K562 (cell line): ENCODE measurements at regions not wholly inside any gene's neighbourhood (a gene's known extent, or its start where the extent isn't known, plus 50 kb on each side); places are given as distances from the start of the nearest gene placed in this dataset.
"Not testable (repeated sequence)": the region's sequence is repeated elsewhere in the genome, so short reads cannot be mapped to it uniquely, and the experiment has no call there.

Source experiments
- ATAC-seq: fragments of 200-7000 bp; cut with Tn5 transposase; 3 replicates; pipeline ENCODE4 v1.9.1; 2020; ENCODE audit warnings: moderate library complexity
- BruUV-seq: library from RNA; stranded (reverse); fragments of 400-500 nt; replicated peaks from 2 replicates; lab custom pipeline; 2021; lab: Mats Ljungman, UMichigan
- CTCF ChIA-PET: fragments of 300-600 bp; formaldehyde crosslinking; extraction: SDS; loops from one replicate; lab custom pipeline; 2021; ENCODE audit warnings: low intra/inter-chr PET ratio; lab: Yijun Ruan, JAX
- POLR2A ChIA-PET: fragments of 300-600, 350-650 bp; sonication (Branson Sonifier 250); formaldehyde crosslinking; extraction: SDS; loops from one replicate; lab custom pipeline; 2021; ENCODE audit warnings: antibody characterized with exemption, inconsistent platforms; lab: Yijun Ruan, JAX
- DNase-seq, 4 experiments: peaks; one replicate each; pipeline versions ENCODE4 v3.0.0 to v3.0.0-alpha.2; 2011 to 2018; ENCODE audit warnings: low spot score in 3 of 4, mixed read lengths in 3 of 4; ENCODE audit errors: extremely low read depth in 1 of 4
- FAIRE-seq: peaks from 2 replicates; lab custom pipeline; 2011; peaks lifted over from hg19 to GRCh38; lab: Jason Lieb, UNC
- H2AFZ ChIP-seq: 2 replicates; pipeline ENCODE4 v1.6.0; 2011; ENCODE audit warnings: low read depth, low read length, control low read depth, inconsistent platforms
- H3K27ac ChIP-seq: fragments of 200-600 bp; 3 replicates; pipeline ENCODE4 v1.8.0; 2011; ENCODE audit warnings: low read depth, mild to moderate bottlenecking, control low read depth, inconsistent platforms, low read length, moderate library complexity, mixed read lengths; ENCODE audit errors: extremely low read depth
- H3K27me3 ChIP-seq, 2 experiments: fragments of 300-600 bp in 1 of 2; 2 replicates in 1 of 2; 3 replicates in 1 of 2; pipeline versions ENCODE4 v1.6.0 to v1.8.0; 2011; ENCODE audit warnings: inconsistent platforms in 2 of 2, low read length in 2 of 2, mild to moderate bottlenecking in 1 of 2, mixed read lengths in 1 of 2, moderate library complexity in 1 of 2; ENCODE audit not compliant: control insufficient read depth in 2 of 2, insufficient read depth in 2 of 2
- H3K36me3 ChIP-seq: fragments of 300-600 bp; 3 replicates; pipeline ENCODE4 v1.8.0; 2011; ENCODE audit warnings: mild to moderate bottlenecking, low read length, inconsistent platforms; ENCODE audit not compliant: control insufficient read depth, insufficient read depth
- H3K4me1 ChIP-seq, 2 experiments: fragments of 200-600 bp in 1 of 2; replicated peaks in 1 of 2; 2 replicates in 1 of 2; 3 replicates in 1 of 2; pipeline versions ENCODE4 v1.5.1 to v1.8.0; 2011; ENCODE audit warnings: inconsistent platforms in 2 of 2, low read length in 2 of 2, mild to moderate bottlenecking in 1 of 2, mixed read lengths in 1 of 2, moderate library complexity in 1 of 2; ENCODE audit not compliant: control insufficient read depth in 2 of 2, insufficient read depth in 2 of 2
- H3K4me2 ChIP-seq: 2 replicates; pipeline ENCODE4 v1.6.1; 2011; ENCODE audit warnings: low read length, control low read depth, inconsistent platforms, mixed read lengths; ENCODE audit not compliant: insufficient read depth
- H3K4me3 ChIP-seq: fragments of 200-600 bp; sonication (generic), shearing (Covaris generic); 2 replicates; pipeline ENCODE4 v1.5.1; 2016; ENCODE audit warnings: control low read depth, inconsistent platforms
- H3K79me2 ChIP-seq: fragments of 200-600 bp; 3 replicates; pipeline ENCODE4 v1.8.0; 2011; ENCODE audit warnings: low read length, inconsistent platforms; ENCODE audit not compliant: control insufficient read depth, insufficient read depth
- H3K9ac ChIP-seq, 2 experiments: 2 replicates each; pipeline versions ENCODE4 v1.6.0 to v1.6.1; 2011; ENCODE audit warnings: low read depth in 2 of 2, low read length in 2 of 2, control low read depth in 1 of 2, inconsistent platforms in 1 of 2, mild to moderate bottlenecking in 1 of 2, mixed read lengths in 1 of 2; ENCODE audit not compliant: insufficient read depth in 1 of 2
- H3K9me1 ChIP-seq: one replicate; pipeline ENCODE4 v1.6.0; 2011; ENCODE audit warnings: inconsistent platforms, mild to moderate bottlenecking, low read length, moderate library complexity; ENCODE audit not compliant: control insufficient read depth, insufficient read depth
- H3K9me3 ChIP-seq: replicated peaks from 2 replicates; pipeline ENCODE4 v1.5.1; 2011; ENCODE audit warnings: low read depth, low read length, inconsistent platforms; ENCODE audit not compliant: control insufficient read depth, insufficient read depth
- H4K20me1 ChIP-seq: replicated peaks from 2 replicates; pipeline ENCODE4 v1.6.1; 2011; ENCODE audit warnings: low read length, inconsistent platforms, mixed read lengths; ENCODE audit not compliant: control insufficient read depth, insufficient read depth
- SMARCE1 ChIP-seq: fragments of 450-650 bp; IDR thresholded peaks from 2 replicates; pipeline ENCODE4 v1.7.1; 2016; ENCODE audit warnings: mild to moderate bottlenecking
- ZNF146 ChIP-seq: IDR thresholded peaks from one replicate; pipeline ENCODE4 v1.6.1; 2018; ENCODE audit warnings: missing compliant biosample characterization; ENCODE audit not compliant: unreplicated experiment
- WGBS: fragments of 100-300 bp; shearing (Covaris generic); methylation state at CpG from one replicate; pipeline ENCODE4 v1.1.6; 2016; ENCODE audit warnings: low coverage, mixed read lengths; ENCODE audit not compliant: insufficient coverage; ENCODE audit errors: missing lambda C conversion rate; 5-methylcytosine and 5-hydroxymethylcytosine counted together
- in situ Hi-C: fragments of 300-500 bp; cut with MboI; formaldehyde crosslinking; loops from 4 replicates; pipeline ENCODE4 v1.15.0; 2018; ENCODE audit warnings: inconsistent platforms, mixed read lengths
- intact Hi-C: fragments of 100-400 bp; cut with micrococcal nuclease; formaldehyde crosslinking; loops from 2 replicates; pipeline ENCODE4 v1.14.2; 2022

GRCh38 chr2:88802026-88802425, 110.6 kb downstream of the RPIA start:
- H4K20me1 ChIP-seq, H3K9me1 ChIP-seq, H3K27me3 ChIP-seq, BruUV-seq, H3K79me2 ChIP-seq, FAIRE-seq, H3K9ac ChIP-seq, intact Hi-C loops, H3K27ac ChIP-seq, CTCF ChIA-PET, H3K4me2 ChIP-seq, DNase-seq, H2AFZ ChIP-seq, H3K9me3 ChIP-seq, POLR2A ChIA-PET, H3K4me1 ChIP-seq, in situ Hi-C loops, H3K36me3 ChIP-seq, H3K4me3 ChIP-seq, ATAC-seq: not testable (repeated sequence)
- 0% methylated on average over 2 of the region's 2 CpGs for WGBS

DNA sequence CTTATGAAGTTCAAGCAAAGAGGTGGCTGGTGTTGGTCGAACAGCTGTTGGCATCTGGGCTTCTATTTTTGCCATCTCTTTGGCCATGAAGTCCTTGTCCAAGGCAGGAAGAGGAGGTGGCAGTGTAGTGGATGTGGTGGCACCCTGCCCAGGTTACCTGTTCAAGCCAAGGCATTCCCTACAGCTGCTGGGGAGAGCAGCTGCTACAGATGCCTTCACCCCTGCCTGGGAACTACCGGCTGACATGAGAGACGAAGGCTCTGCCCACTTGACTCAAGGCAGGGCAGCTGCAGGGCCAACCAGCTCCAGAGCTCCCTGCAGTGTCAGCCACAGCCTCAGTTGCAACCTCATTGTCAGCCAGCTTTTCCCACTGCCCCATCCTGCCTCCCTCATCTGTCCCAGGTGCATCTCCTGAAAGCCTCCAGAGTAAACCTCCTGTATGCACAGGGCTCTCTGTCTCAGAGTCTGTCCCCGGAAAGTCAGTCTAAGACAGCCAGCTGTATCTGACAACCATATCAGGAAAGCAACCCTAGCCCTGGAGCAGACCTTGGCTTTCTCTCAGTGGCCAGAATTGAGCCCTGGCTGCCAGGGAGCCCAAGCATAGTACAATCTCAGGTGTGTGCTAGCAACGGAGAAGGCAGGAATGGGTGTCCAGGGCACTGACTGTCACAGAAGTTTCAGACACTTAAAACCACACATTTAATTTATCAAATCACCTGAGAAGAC, 115.9 kb downstream of the RPIA start:
- TF ChIP-seq ZNF146 (CRISPR knock-in tag) (no peak), SMARCE1 (no peak)
- ChIA-PET POLR2A (no interaction called here), CTCF (no interaction called here)
- DNase-seq: no peak
- no peak overlapping the region for H2AFZ ChIP-seq
- intact Hi-C loops (no loop called here), in situ Hi-C loops (no loop called here)
- 0% methylated on average over 5 of the region's 5 CpGs for WGBS
- no TSS peak for BruUV-seq
- no peak overlapping the region for H3K27ac ChIP-seq
- no peak overlapping the region for H3K4me3 ChIP-seq
- H3K4me1 ChIP-seq: no peaks in the 10 kb centered on the region
- FAIRE-seq: no peak
- H3K9me3 ChIP-seq: no peaks in the 10 kb centered on the region
- no peaks in the 10 kb centered on the region for H3K79me2 ChIP-seq
- no peaks in the 10 kb centered on the region for H3K9me1 ChIP-seq
- no peaks in the 10 kb centered on the region for H4K20me1 ChIP-seq
- peaks cover 0 to 4% of the 10 kb centered on the region in 2 experiments; a peak in 1 of 5 replicates for H3K27me3 ChIP-seq
- ATAC-seq: no peak
- H3K9ac ChIP-seq: no peak overlapping the region
- no peaks in the 10 kb centered on the region for H3K36me3 ChIP-seq
- no peak overlapping the region for H3K4me2 ChIP-seq
